DND-41 (cell line): ENCODE measurements at regions not wholly inside any gene's neighbourhood (a gene's known extent, or its start where the extent isn't known, plus 50 kb on each side); places are given as distances from the start of the nearest gene placed in this dataset.

Experiments used
- CTCF ChIP-seq: IDR thresholded peaks from 2 replicates; pipeline ENCODE4 v1.5.1; 2012; ENCODE audit warnings: borderline replicate concordance, low read length, moderate library complexity, mild to moderate bottlenecking; ENCODE audit not compliant: poor library complexity, severe bottlenecking; ENCODE audit errors: extremely low read depth
- EZH2 ChIP-seq: IDR thresholded peaks from 3 replicates; pipeline ENCODE4 v1.6.1; 2012; ENCODE audit warnings: borderline replicate concordance, low read depth, mild to moderate bottlenecking, moderate library complexity, low read length, inconsistent platforms; ENCODE audit not compliant: severe bottlenecking

- no peak for TF ChIP-seq EZH2
- TF ChIP-seq CTCF, result no peak
Observed at GRCh38 chr15:56553486-56553885, 88.5 kb upstream of the MNS1 start.
